GM19452 (cell line): ENCODE measurements at regions not wholly inside any gene's neighbourhood (a gene's known extent, or its start where the extent isn't known, plus 50 kb on each side); places are given as distances from the start of the nearest gene placed in this dataset.

Experiments
- ATAC-seq: cut with Tn5 transposase; IDR thresholded peaks from one replicate; pipeline ENCODE4 v1.9.1; 2021; ENCODE audit not compliant: unreplicated experiment

- ATAC-seq = no peak
Measured at GRCh38 chr5:8136271-8136670, 267.3 kb downstream of the MTRR start.

GRCh38 chr5:8137941-8138550, 269.1 kb downstream of the MTRR start:
- no peak for ATAC-seq

- ATAC-seq = no peak
Measured at GRCh38 chr5:8138884-8139283, 269.9 kb downstream of the MTRR start.

- ATAC-seq = no peak
Measured at GRCh38 chr5:8150791-8151190, 281.8 kb downstream of the MTRR start.

- no peak for ATAC-seq
Measured at GRCh38 chr5:8156706-8157105, 287.8 kb downstream of the MTRR start.

GRCh38 chr5:8157320-8157822, 288.4 kb downstream of the MTRR start:
- ATAC-seq = no peak

GRCh38 chr5:8176101-8176693, 307.2 kb downstream of the MTRR start:
- no peak for ATAC-seq

- peak; percentile 89 for ATAC-seq
Measured at GRCh38 chr5:8184455-8185063, 315.6 kb downstream of the MTRR start.

- ATAC-seq = no peak
Measured at GRCh38 chr5:8185852-8186251, 316.9 kb downstream of the MTRR start.

GRCh38 chr5:8188874-8189565, 320.1 kb downstream of the MTRR start:
- ATAC-seq = no peak

- no peak for ATAC-seq
Measured at GRCh38 chr5:8192840-8193239, 323.9 kb downstream of the MTRR start.

GRCh38 chr5:8196061-8196460, 327.1 kb downstream of the MTRR start:
- ATAC-seq = no peak

GRCh38 chr5:8208307-8208706, 339.4 kb downstream of the MTRR start:
- ATAC-seq = no peak

- ATAC-seq = no peak
Measured at GRCh38 chr5:8209500-8209899, 340.6 kb downstream of the MTRR start.

- ATAC-seq = no peak
Measured at GRCh38 chr5:8213701-8214240, 344.8 kb downstream of the MTRR start.

- no peak for ATAC-seq
Measured at GRCh38 chr5:8216921-8217320, 348.0 kb downstream of the MTRR start.

GRCh38 chr5:8226148-8226547, 357.2 kb downstream of the MTRR start:
- no peak for ATAC-seq

GRCh38 chr5:8227112-8227511, 358.2 kb downstream of the MTRR start:
- ATAC-seq = no peak

GRCh38 chr5:8229551-8229950, 360.6 kb downstream of the MTRR start:
- ATAC-seq = no peak

GRCh38 chr5:8230868-8231267, 361.9 kb downstream of the MTRR start:
- no peak for ATAC-seq

GRCh38 chr5:8233479-8233878, 364.5 kb downstream of the MTRR start:
- no peak for ATAC-seq
